ENCODE measurements at regions not wholly inside any gene's neighbourhood (a gene's known extent, or its start where the extent isn't known, plus 50 kb on each side); places are given as distances from the start of the nearest gene placed in this dataset.

GRCh38 chr2:10980071-10980470, 68.3 kb downstream of the KCNF1 start:
- TF ChIP-seq RAD21 (IDR thresholded peaks at IDR 0.05; ENCODE audit: low read length) (no peak), MXI1 (IDR thresholded peaks at IDR 0.05; ENCODE audit: borderline replicate concordance, low read depth, low read length) (no peak)
